22Rv1 (cell line): ENCODE measurements at regions not wholly inside any gene's neighbourhood (a gene's known extent, or its start where the extent isn't known, plus 50 kb on each side); places are given as distances from the start of the nearest gene placed in this dataset.

Experiments used
- CTCF ChIP-seq: fragments of 450-650 bp; IDR thresholded peaks from 2 replicates; pipeline ENCODE4 v1.5.1; 2017; ENCODE audit warnings: mild to moderate bottlenecking
- ZFX ChIP-seq: fragments of 450-650 bp; IDR thresholded peaks from 2 replicates; pipeline ENCODE4 v1.6.1; 2017; ENCODE audit warnings: antibody characterized with exemption, borderline replicate concordance

GRCh38 chr11:29842061-29842460 is 174.8 kb downstream of the KCNA4 start:
- TF ChIP-seq CTCF, result no peak
- no peak for TF ChIP-seq ZFX
